HG02938 (cell line): ENCODE measurements at regions not wholly inside any gene's neighbourhood (a gene's known extent, or its start where the extent isn't known, plus 50 kb on each side); places are given as distances from the start of the nearest gene placed in this dataset.

Experiments used
- ATAC-seq: cut with Tn5 transposase; IDR thresholded peaks from one replicate; pipeline ENCODE4 v1.9.1; 2021; ENCODE audit warnings: mild to moderate bottlenecking, moderate library complexity; ENCODE audit not compliant: unreplicated experiment

GRCh38 chr7:110326966-110327365 is 764.0 kb upstream of the LRRN3 start:
- ATAC-seq, result no peak

GRCh38 chr7:110336423-110336822 is 754.5 kb upstream of the LRRN3 start:
- ATAC-seq, result no peak

DNA sequence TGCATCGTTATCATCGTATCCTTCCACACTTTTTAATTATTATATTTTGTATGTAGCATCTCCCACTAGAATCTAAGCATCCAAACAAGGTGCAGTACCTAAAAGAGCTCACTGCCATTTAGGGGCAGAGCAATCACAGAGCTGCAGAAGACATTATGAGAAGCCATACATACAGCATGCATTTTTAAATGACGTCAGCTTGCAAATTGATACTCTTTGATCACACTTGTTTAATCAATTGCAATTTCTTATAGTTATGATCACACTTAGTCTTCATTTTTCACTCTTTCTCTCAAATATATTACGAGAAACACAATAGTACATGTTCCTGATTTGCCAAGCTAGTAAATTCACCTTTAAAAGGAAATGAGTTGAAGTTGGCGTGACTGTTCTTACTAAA is 753.3 kb upstream of the LRRN3 start:
- ATAC-seq, result no peak

GRCh38 chr7:110347081-110347480 is 743.8 kb upstream of the LRRN3 start:
- no peak for ATAC-seq

GRCh38 chr7:110356438-110356837 is 734.5 kb upstream of the LRRN3 start:
- ATAC-seq, result no peak

DNA sequence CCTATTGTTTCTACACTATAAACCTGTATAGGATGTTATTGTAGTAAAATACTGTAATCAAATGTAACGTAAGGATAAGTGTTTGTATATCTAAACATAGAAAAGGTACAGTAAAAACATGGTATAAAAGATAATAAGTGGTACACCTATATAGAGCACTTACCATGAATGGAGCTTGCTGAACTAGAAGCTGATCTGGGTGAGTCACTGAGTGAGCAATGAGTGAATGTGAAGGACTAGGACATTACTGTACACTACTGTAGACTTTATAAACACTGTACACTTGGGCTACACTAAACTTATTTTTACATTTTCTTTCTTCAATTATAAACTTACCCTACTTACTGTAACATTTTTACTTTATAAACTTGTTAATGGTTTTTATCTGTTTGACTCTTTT is 732.9 kb upstream of the LRRN3 start:
- no peak for ATAC-seq

GRCh38 chr7:110371709-110372108 is 719.2 kb upstream of the LRRN3 start:
- ATAC-seq, result no peak

DNA sequence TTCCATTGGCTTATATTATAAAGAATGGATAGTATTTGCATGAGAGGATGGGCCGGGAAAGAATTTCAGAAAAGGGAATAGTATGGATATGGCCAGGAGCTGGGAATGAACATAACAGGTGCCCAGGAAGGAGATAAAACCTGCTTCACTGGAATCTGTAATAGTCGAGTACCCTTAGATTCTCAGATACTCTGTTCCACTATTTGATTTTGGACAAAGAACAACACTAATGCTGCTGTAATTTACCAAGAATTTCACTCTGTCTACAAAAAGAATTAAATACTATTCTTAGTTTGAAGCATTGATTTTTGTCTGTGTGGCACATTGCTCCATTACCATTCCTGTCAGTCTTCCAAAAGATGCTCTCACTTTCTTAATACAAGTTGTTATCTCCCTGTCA is 718.2 kb upstream of the LRRN3 start:
- ATAC-seq, result no peak

DNA sequence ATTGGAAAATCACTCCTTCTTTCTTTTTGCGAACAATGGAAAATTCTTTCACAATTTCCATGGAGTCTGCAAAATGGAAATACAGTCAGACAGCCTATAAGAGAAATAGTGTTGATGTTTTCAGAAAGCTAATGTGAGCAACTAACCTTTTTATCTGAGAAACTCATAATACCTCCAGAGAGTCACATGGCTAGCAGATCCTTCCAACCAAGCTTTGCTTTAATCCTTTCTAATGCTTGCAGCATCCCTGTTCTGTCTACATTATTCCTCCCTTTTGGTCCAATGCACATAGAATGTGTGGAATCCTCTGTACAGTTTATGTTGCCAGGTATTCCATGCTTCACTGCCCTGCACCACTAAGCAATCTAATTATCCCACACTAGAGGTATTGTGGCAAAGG is 717.5 kb upstream of the LRRN3 start:
- no peak for ATAC-seq

DNA sequence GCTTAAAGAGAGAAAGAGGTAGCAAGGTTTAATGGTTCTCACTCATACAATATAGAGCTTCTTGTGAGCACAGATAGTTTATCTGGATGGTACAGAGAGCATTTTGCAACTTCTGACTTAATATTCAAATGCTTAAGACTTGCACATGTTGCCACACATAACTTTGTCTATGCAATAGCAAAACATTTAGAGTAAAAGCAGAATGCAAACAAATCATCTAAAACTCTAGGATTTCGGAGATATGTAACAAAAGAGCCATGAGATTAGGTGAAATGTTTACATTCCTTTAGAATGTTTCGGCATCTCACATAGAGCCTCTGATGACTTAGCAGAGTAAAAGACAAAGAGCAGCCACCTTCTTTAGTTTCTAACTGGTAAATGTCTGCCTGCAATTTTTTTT is 717.1 kb upstream of the LRRN3 start:
- ATAC-seq, result no peak

- no peak for ATAC-seq
These were observed 715.9 kb upstream of the LRRN3 start for GRCh38 chr7:110375068-110375467.

- no peak for ATAC-seq
These were observed 708.2 kb upstream of the LRRN3 start for GRCh38 chr7:110382736-110383135.

DNA sequence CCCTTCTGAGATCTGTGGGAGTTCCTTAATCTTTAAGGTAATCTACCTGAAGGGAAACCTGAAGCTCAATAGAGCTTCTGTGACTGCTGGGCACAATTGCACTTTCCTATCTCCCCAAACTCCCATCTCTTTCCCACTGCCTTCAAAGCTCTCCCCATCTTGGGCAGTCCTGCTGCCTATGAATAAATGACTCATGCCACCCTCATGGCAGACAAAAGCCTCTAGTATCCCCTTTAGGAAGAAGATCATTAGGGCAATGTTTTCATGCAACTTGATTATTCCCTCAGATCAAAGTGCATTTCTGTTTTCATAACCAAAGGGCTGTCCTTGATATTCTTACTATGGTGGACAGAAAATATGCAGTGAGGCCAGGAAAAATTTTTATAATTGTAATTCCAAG is 704.9 kb upstream of the LRRN3 start:
- ATAC-seq, result no peak

- no peak for ATAC-seq
These were observed 704.0 kb upstream of the LRRN3 start for GRCh38 chr7:110386913-110387312.

- ATAC-seq, result no peak
These were observed 703.2 kb upstream of the LRRN3 start for GRCh38 chr7:110387689-110388088.

DNA sequence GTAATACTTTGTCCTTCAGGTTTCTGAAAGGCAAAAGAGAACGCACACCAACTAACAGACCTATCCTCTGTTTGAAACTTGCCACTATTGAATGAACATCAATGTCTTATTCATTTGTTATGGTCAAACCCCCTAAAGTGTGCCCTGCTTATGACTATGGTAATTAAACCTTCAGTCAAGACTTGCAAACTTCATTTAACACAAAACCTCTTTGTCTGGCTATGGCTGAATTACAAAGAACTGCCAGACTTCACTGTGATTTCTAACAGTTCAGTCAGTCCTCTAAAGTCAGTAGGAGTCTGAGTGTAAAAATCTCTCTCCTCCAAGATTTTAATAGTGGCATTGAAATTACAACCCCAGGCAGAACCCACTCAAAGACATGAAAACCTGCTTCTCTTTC is 702.5 kb upstream of the LRRN3 start:
- ATAC-seq, result no peak

GRCh38 chr7:110396021-110396420 is 694.9 kb upstream of the LRRN3 start:
- ATAC-seq, result no peak

DNA sequence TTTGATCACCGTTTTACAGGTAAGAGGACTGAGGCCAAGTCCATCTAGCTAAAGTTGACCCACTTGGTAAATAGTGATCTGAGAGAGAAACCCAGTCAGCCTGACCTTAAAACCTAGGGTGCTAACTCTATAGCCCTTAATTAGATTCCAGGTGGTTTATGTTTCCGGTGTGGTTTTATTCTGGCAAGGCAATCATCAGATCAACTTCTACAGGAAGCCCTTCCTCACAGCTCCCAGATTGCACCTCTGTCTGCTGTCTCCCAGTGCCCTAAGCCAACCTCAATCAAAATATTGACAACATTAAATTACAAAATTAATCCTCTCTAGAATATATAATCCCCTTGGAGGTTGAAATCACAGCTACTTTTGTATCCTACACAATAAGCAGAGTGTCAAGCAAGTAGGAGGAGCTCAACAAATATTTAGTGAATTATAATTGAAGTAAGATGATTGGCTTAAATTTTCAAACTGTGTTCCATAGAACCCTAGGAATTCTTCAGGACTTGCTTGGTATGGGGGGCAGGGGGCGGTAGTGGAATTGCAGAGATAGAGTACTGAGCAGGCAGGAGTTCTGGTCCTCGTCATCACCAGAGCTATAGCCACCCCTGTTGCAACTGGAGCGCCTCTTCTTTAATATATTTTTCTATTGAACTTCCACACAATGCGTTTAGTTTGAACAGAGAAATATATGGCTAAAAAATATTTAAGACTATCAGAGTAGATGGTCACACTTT is 692.8 kb upstream of the LRRN3 start:
- ATAC-seq, result no peak

DNA sequence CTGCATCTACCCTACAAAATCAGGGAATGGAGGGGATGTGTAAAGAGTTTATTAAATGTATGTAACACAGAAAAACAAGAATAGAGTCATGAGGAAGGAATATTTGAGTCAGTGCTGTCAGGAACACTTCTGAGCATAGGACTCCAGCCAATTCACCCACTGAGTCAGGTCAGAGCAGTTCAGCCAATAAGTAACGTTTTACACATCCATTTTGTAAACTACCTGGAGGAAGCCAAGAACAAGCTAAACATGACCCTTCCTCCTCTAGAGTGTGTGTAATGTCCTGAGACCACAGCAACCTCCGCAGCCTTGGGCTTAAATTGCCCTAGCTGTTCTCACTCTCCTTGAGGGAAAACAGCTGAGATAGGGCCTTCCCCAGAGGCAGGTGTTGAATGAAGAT is 691.5 kb upstream of the LRRN3 start:
- no peak for ATAC-seq

DNA sequence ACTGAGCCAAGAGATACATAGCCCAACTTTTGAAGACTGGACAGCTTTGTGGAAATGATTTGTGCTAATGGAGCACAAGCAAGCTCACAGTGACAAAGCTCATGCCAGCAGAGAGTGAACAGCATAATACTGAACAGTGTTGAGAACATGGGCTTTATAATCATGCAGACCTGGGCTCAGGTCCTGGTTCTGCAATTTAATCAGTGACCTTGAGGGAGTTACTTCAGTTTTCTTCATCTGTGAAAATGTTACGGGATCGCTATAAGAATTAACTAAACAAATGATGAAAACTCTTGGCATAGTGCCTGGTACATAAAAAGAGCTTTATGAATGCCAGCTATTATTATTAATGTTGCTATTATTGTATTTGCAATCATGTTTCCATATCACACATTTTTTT is 690.5 kb upstream of the LRRN3 start:
- no peak for ATAC-seq

DNA sequence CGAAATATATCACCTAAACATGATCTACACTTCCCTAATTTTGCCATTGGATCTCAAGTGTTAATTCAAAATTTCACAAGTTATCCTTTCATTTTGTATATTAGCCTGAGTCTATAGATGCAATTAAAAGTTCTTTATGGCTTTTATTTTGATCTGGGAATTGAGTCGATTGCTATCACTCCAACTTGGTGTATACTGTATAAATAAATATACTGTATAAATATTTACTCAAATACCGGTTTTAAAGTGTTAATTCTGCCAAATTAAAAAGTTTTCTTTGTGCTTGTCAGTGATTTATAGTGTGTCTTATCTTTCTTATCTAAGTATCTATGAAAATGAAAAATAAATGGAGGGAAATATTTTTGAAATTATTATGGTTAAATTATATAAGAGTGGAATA is 683.7 kb upstream of the LRRN3 start:
- no peak for ATAC-seq

DNA sequence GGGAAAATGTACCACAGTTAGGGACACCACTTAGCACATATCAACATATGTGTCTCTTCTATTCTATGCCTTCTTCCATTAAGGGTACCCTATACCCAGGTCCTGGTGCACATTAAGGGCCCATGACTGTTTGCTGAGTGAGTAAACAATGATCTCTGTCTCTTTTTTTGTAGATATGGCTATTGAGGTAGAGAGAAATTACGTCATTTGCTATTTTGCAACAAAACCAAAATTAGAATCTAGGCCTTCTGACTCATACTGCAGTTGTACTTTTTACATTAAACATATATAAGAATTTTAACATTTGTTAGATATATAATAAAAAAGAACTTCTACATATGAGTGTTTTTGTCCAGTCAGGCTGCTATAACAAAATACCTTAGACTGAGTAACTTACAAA is 683.2 kb upstream of the LRRN3 start:
- no peak for ATAC-seq

DNA sequence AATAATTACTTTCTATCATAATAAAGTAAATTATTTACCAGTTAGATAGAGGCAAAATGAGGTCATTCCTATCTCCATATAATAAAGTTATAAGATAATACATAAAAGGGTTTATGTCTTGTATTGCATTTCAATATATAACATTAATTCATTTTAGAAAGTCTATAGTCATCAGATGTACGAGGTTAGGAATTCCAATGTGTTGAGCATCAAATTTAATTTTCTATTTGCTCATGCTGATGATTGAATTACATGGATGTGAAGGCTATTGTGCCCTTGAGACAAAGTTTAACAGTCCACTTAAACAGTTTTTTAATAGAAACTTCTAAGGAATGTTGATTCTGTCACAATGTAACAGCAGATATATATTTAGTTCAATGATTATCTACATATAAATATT is 678.3 kb upstream of the LRRN3 start:
- no peak for ATAC-seq
